ENCODE measurements at regions not wholly inside any gene's neighbourhood (a gene's known extent, or its start where the extent isn't known, plus 50 kb on each side); places are given as distances from the start of the nearest gene placed in this dataset.

- Histone ChIP-seq H3K4me2 (no peak overlapping the region), H3K9ac (no peak overlapping the region), H3K4me1 (ENCODE audit: low read depth, poor library complexity, severe bottlenecking) (no peaks in the 10 kb centered on the region), H2AFZ (ENCODE audit: low read depth) (no peak overlapping the region), H3K79me2 (ENCODE audit: insufficient read depth, low read depth) (no peaks in the 10 kb centered on the region), H3K27me3 (ENCODE audit: insufficient read depth, low read depth) (no peaks in the 10 kb centered on the region), H3K4me3 (IDR thresholded peaks at IDR 0.05; ENCODE audit: insufficient read depth, low read depth, low read length) (no peak overlapping the region), H4K20me1 (ENCODE audit: insufficient read depth) (no peaks in the 10 kb centered on the region), H3K27ac (no peak overlapping the region), H3K36me3 (ENCODE audit: insufficient read depth) (no peaks in the 10 kb centered on the region)
- no peak for TF ChIP-seq CTCF (conservative IDR thresholded peaks at IDR 0.05; ENCODE audit: low read depth, low read length)
Measured at GRCh38 chr4:119823045-119823444, 194.4 kb upstream of the PDE5A start.

GRCh38 chr4:119816473-119816872 is 187.9 kb upstream of the PDE5A start:
- H3K4me2 ChIP-seq: no peak overlapping the region
- no peak for TF ChIP-seq CTCF (conservative IDR thresholded peaks at IDR 0.05; ENCODE audit: low read depth, low read length)
- H3K27ac ChIP-seq: no peak overlapping the region
- no peaks in the 10 kb centered on the region for H3K4me1 ChIP-seq (ENCODE audit: low read depth, poor library complexity, severe bottlenecking)
- H4K20me1 ChIP-seq (ENCODE audit: insufficient read depth): no peaks in the 10 kb centered on the region
- no peaks in the 10 kb centered on the region for H3K27me3 ChIP-seq (ENCODE audit: insufficient read depth, low read depth)
- H3K79me2 ChIP-seq (ENCODE audit: insufficient read depth, low read depth): no peaks in the 10 kb centered on the region
- H3K36me3 ChIP-seq (ENCODE audit: insufficient read depth): no peaks in the 10 kb centered on the region
- H3K4me3 ChIP-seq (IDR thresholded peaks at IDR 0.05; ENCODE audit: insufficient read depth, low read depth, low read length): no peak overlapping the region
- H3K9ac ChIP-seq: no peak overlapping the region
- H2AFZ ChIP-seq (ENCODE audit: low read depth): no peak overlapping the region

- TF ChIP-seq CTCF (conservative IDR thresholded peaks at IDR 0.05; ENCODE audit: low read depth, low read length): no peak
- no peaks in the 10 kb centered on the region for H3K79me2 ChIP-seq (ENCODE audit: insufficient read depth, low read depth)
- no peak overlapping the region for H3K4me3 ChIP-seq (IDR thresholded peaks at IDR 0.05; ENCODE audit: insufficient read depth, low read depth, low read length)
Measured at GRCh38 chr4:119810001-119810400, 181.4 kb upstream of the PDE5A start.

GRCh38 chr4:119804404-119804803 is 175.8 kb upstream of the PDE5A start:
- no peaks in the 10 kb centered on the region for H3K79me2 ChIP-seq (ENCODE audit: insufficient read depth, low read depth)
- H4K20me1 ChIP-seq (ENCODE audit: insufficient read depth): no peaks in the 10 kb centered on the region
- H3K27ac ChIP-seq: no peak overlapping the region
- no peaks in the 10 kb centered on the region for H3K36me3 ChIP-seq (ENCODE audit: insufficient read depth)
- H3K4me2 ChIP-seq: no peak overlapping the region
- no peak overlapping the region for H2AFZ ChIP-seq (ENCODE audit: low read depth)
- TF ChIP-seq CTCF (conservative IDR thresholded peaks at IDR 0.05; ENCODE audit: low read depth, low read length): no peak
- H3K27me3 ChIP-seq (ENCODE audit: insufficient read depth, low read depth): no peaks in the 10 kb centered on the region
- H3K4me1 ChIP-seq (ENCODE audit: low read depth, poor library complexity, severe bottlenecking): no peaks in the 10 kb centered on the region
- H3K4me3 ChIP-seq (IDR thresholded peaks at IDR 0.05; ENCODE audit: insufficient read depth, low read depth, low read length): no peak overlapping the region
- no peak overlapping the region for H3K9ac ChIP-seq

More at GRCh38 chr4:119810001-119810400, 181.4 kb upstream of the PDE5A start:
- H3K27me3 ChIP-seq (ENCODE audit: insufficient read depth, low read depth): no peaks in the 10 kb centered on the region
- no peaks in the 10 kb centered on the region for H3K4me1 ChIP-seq (ENCODE audit: low read depth, poor library complexity, severe bottlenecking)
- H4K20me1 ChIP-seq (ENCODE audit: insufficient read depth): no peaks in the 10 kb centered on the region
- no peak overlapping the region for H3K9ac ChIP-seq
- no peak overlapping the region for H2AFZ ChIP-seq (ENCODE audit: low read depth)
- no peak overlapping the region for H3K4me2 ChIP-seq
- no peak overlapping the region for H3K27ac ChIP-seq
- H3K36me3 ChIP-seq (ENCODE audit: insufficient read depth): no peaks in the 10 kb centered on the region
